DMS79 treated with DMSO at 0.1 percent for 48 hours (cell line): ENCODE measurements at regions not wholly inside any gene's neighbourhood (a gene's known extent, or its start where the extent isn't known, plus 50 kb on each side); places are given as distances from the start of the nearest gene placed in this dataset.
"Not testable (repeated sequence)": the region's sequence is repeated elsewhere in the genome, so short reads cannot be mapped to it uniquely, and the experiment has no call there.

Experiments
- DNase-seq: peaks from one replicate; lab custom pipeline; 2025; lab: John Stamatoyannopoulos, UW

DNA sequence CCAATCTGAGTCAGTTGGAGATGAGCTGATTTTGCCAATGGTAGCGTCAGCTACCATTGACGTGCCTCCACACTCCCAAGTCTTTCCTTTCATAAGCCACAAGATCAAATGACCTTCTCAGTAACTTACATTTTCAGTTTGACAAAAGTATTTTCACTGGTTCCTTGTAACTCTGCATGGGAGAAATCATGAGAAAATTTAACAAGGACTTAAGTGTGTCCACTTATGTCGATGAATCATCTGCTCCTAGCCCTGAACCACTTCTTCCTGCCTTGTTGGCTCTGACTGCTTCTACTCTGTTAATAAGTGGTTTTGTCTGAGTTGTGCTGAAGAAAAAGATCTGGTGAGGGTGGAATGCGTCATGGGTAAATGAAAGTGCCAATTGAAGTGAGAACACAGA is 101.2 kb downstream of the NFKBIZ start:
- peak; percentile 99 for DNase-seq

DNA sequence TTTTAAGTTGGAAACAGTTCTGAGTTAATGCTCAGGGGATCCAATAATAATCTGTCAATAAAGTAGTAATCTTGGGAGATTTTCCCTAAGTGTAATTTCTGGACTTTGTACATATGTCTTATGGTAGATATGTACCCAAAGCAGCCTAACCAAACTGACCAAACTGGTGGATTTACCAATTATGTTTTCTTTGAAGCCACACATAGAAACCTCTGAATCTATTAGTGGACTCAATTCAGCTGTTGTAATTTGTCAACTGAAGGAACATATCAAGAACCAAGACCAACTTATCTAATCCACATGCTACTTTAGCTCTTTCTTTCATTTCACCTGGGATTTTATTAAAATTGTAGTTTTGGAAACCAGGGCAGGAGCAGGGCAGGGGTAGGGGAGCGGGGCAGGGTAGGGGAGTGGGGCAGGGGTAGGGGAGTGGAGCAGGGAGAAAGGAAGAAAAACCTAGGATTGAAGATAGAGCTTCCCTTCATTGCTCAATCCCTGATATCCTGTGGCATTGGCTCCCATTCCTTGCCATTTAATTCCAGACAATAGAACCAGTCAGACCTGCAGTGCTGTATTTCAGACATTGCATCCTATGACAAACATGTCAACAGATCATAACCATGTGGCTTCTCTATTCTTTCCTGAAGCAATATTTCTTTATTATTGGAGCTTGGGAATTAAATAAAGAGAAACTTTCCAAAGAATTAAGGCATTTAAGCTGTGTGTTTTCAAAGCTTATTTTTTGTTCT is 101.8 kb downstream of the NFKBIZ start:
- DNase-seq, result peak; percentile 57

DNA sequence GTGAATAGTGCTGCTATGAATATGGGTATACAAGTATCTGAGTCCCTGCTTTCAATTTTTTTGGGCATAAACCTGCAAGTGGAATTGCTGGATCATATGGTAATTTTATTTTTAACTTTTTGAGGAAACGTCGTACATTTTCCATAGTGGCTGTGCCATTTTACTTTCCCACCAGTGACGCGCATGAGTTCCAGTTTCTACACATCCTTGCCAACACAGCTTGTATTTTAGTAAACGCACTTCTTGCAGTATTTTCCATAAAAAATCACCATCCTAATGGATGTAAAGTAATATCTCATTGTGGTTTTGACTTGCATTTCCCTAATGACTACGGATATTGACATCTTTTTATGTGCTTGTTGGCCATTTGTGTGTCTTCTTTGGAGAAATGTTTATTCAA is 105.0 kb downstream of the NFKBIZ start:
- DNase-seq, result no peak

DNA sequence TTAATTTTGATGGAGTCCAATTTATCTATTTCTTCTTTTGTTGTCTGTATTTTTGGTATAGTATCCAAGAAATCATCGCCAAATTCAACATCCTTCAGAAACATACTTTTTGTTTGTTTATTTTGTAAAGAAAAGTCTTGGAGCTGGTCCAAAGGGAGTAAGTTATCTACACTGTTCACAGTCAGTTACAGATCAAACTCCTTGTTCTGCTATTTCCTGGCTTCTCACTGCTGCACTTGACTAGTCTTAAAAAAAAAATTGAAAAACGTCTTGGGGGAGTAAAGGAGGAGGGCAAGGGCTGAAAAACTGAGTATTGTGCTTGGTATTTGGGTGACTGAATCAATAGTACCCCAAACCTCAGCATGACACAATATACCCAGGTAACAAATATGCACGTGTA is 105.6 kb downstream of the NFKBIZ start:
- DNase-seq, result peak; percentile 87

DNA sequence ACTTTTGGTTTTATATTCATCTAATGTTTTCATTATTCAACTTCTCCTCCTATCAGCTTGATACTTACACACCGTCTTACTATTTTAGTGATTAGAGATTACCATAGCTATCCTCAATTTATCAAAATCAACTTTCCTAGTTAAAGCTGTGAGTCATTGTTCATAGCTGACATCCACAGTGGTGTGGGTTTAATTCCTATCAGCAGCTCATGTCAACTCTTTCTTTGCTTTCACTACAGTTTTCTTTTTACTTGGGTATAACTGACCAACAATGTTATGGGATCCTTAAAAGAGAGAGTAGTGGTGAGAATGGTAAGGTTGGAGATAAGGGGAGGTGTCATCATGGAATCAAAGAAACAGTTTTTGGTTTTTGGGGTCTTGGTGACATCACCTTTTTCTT is 112.7 kb downstream of the NFKBIZ start:
- no peak for DNase-seq

DNA sequence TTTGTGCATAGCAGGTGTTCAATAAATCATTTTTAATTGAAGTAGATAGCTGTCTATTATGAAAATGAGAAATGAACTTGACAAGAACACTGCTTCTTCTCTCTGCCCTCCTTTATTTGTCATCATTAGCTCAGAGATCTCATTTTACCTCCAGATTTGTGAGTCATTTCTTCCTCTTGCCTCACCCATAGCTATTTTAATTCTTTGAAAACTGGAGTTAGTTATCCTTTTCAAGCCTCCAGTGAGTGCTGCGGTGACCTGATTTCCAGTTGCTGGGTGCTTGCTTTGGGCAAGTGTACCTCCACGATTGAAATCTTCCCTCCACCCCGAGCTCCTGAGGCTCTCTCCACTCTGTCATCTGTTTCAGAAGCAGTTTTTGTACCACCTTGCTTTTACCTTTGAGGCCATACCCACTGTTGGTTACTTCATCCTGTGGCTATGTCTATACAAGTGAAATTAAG is 114.6 kb downstream of the NFKBIZ start:
- no peak for DNase-seq

DNA sequence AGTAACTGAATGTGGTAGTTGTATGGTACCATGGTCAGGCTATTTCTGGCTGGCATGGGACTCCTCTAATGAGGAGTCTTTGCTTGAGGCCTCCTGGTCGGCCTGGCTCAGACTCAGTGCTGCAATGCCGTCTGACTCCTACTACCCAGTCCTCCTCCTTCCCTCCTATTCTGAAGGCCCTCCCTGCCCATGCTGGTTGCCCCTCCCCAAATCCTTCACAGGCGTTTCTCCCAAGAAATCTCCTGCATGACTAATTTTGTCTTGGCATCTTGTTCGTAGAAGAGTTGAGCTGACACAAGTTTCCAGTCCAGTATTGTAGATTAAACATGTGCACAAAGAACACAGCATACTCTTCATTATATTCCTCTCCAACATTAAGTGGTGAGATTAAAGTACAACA is 115.5 kb downstream of the NFKBIZ start:
- peak; percentile 20 for DNase-seq

DNA sequence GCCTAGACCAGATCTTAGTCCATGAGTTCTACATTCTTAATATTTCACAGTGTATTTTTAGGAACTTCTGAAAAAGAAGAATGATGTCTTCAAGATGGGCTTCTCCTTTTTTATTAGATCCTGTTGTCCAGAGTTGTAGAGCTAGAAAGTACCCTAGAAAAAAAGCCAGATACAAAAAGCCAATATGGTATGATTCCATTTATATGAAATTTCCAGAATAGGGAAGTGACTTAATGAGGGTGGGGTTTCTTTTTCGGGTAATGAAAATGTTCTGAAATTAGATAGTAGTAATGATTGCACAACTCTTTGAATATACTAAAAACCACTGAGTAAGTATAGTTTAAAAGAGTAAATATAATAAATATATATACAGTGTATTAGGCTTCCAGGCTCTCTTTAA is 116.9 kb downstream of the NFKBIZ start:
- DNase-seq, result no peak

DNA sequence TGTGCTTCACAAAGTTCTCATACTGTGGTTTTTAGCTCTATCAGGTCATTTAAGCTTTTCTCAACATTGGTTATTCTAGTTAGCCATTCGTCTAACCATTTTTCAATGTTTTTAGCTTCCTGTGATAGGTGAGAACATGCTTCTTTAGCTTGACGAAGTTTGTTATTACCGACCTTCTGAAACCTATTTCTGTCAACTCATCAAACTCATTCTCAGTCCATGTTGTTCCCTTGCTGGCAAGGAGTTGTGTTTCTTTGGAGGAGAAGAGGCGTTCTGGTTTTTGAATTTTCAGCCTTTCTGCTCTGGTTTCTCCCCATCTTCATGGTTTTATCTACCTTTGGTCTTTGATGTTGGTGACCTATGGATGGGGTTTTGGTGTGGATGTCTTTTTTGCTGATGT is 120.9 kb downstream of the NFKBIZ start:
- DNase-seq, result no peak

DNA sequence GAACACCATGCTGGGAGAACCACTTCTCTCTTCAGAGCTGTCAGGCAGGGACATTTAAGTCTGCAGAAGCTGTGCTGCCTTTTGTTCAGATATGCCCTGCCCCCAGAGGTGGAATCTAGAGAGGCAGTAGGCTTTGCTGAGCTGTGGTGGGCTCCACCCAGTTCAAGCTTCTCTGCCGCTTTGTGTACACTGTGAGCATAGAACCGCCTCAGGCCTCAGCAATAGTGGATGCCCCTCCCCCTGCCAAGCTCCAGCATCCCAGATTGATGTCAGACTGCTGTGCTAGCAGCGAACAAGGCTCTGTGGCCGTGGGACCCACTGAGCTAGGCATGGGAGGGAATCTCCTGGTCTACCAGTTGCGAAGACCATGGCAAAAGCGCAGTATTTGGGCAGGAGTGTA is 121.6 kb downstream of the NFKBIZ start:
- no peak for DNase-seq

DNA sequence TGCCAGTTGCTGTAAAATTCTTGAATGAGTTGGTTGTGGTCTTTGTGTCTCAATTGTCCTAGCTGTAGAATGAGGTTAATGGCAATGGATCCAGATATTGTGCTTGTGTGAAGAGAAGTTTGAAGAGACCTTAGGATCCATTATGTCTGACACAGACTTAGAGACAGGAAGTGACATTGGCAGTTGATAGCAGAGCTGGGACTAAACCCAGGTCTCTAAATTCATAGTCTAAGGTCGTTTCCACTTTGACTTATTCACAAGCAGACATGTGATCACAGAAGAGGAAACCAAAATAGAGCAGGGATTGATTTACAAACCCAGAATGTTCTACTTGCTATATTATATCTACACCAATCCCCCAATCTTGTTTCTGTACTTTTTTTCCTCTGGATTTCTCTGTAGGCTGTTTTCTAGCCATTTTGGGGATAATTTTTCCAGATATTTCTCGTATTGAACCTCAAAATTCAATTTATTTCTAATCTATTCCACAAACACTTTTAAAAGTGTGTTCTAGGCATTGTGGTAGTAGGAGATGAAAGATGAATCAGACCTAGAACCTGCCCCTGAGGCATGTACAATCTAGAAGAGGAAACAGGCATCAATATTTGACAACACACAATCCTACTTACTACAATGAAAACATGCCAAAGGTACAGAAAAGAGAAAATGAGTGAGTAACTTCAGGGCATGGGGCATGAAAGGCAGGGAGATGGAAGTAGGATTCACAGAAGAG is 123.3 kb downstream of the NFKBIZ start:
- DNase-seq, result no peak

DNA sequence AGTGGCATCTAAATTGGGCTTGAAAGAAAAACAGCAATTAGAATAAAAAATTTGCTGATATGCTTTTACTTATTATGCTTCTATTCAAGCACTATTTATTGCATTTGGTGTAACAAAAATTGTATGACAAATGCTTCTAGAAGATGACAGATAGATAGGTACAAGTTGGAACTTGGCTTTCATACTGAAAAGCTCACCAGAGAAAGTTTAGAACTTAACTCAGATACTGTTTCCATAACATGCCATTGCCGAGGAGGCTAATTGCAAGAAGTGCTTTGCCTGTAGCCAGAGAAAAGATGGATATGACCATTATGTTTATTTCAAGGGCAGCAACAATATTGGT is 123.8 kb downstream of the NFKBIZ start:
- no peak for DNase-seq

DNA sequence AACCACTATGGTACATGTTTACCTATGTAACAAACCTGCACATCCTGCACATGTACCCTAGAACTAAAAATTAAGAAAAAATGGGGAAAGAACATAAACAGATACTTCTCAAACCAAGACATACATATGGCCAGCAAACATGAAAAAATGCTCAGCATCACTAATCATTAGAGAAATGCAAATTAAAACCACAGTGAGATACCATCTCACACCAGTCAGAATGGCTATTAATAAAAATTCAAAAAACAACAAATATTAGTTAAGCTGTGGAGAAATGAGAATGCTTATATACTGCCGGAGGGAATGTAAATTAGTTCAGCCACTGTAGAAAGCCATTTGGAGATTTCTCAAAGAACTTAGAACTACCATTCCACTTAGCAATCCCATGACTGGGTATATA is 126.1 kb downstream of the NFKBIZ start:
- not testable (repeated sequence) for DNase-seq

DNA sequence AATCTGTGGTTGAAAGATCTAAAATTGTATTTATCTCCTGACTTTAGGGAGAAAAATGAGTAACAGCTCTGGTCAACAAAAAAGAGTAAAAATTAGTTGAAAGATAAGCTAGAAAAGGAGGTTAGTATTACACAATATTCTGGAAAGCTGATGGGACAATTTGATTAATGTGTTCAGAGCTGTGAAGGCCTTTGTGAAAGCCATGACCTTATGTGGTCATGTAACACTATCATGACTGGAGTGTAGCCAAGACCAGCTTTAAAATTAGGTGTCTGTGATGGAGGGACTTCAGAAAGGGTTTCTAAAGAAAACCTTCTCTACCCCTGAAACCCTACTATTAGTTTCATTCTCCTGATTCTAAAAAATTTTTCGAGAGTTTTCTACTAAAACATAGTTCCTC is 127.2 kb downstream of the NFKBIZ start:
- no peak for DNase-seq

DNA sequence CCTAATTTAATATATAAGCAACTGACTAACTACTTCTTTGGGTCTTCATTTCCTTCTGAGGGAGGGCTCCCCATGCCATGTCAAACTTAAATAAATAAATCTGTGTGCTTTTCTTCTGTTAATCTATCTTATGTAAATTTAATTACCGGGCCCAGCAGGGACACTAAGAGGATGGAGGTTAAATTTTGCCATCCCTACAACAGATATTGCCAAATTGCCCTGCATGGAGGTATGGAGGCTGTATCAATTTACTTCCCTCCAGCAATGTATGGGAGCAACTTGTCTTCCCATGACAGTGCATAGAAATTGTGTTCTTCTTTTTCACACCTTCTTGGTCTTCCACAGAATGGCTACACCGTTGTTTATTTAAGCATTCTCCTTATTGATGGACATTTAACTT is 129.0 kb downstream of the NFKBIZ start:
- no peak for DNase-seq

DNA sequence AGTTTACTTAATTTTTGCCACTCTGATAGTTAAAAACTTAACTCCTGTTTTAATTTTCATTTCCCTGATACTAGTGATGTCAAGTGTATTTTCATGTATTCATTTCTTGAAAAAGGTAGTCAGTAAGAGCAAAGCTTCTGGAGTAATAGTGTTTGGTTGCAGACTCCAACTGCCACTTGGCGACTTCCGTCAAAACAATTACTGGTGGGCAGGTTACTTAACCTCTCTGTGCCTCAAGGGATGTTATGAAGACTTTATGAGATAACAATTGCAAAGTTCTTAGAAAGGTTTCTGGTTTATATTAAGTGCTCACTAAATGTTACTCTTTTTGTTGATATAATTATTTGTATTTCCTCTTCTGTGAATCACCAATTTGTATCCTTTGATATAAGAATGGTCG is 129.7 kb downstream of the NFKBIZ start:
- no peak for DNase-seq

DNA sequence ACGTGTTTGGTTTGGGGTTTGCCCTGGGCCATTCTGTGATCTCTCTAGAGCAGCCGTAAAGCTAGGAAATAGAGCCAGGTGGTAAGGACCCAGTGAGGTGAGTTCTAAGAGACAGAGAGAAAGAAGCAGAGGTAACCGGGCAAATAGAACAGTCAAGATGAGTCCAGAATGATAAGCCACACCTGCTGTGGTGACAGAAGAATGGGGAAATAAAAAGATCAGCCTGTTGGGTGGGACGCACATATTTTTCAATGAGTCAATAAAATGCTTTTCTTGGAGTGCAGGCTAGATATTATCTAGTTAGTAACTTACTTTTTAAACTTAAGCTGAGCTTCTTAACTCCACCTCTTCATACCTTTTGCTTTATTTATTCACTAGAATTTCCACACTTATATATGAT is 135.0 kb downstream of the NFKBIZ start:
- no peak for DNase-seq

DNA sequence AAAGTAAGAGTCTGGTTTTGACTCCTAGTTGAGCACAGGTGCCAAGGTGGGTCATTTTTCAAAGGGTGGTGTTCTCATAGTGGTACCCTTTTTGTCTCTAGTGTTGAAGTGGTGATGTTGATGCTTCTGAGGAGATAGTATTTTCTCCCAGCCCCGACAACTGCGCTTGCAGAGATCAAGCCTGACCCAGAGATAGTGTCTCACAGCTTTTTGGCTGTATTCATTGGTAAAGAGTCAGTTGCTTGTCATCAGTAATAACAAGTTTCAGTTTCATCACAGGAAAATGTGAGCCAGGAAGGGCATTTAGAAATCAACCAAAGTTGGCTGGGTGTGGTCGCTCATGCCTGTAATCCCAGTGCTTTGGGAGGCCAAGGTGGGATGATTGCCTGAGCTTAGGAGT is 139.3 kb downstream of the NFKBIZ start:
- DNase-seq, result no peak

DNA sequence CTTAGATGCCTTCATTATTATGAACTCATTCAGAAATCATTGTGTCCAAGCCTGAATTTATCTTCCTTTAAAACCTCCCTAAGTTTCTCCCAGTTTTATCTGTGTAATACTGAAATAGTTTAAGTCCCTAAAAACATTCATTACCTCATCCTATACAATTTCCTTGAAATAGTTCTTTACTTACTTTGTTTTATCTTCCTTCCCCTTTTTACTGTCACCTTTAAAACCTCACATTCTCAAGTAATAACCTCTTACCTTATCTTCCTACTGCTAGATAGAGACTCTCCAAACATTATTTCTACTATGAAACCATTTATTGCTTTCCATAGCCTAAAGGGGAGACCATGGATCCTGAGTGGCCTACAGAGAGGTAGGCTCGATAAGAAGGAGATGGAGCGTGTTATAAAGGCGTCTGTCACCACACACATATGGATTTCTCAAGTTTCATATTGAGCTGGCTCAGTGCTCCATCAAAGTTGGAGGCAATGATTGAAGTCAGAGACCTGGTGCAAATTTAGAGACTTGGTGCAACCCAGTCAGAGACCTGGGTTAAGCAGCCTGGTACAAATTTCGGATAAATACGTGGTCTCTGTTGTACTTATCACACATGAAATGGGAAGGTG is 140.4 kb downstream of the NFKBIZ start:
- no peak for DNase-seq

DNA sequence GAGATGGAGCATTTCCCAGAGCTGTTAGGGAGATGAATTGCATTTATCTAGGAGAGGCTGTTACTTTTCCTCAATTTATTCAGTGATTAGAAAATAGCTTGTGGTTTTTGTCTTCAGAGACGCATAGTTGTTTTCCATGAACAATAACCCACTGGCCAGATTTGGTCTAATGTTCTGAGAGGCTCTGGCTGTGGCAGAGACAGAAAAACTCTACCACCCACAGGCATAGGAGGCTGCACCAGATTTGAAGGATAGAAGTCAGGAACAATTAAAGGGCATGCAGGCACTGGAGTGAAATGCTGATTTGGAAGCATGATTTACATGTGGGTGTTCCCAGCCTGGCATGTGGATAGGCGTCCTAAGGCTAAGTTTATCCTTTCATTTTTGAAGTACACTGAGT is 143.5 kb downstream of the NFKBIZ start:
- no peak for DNase-seq

DNA sequence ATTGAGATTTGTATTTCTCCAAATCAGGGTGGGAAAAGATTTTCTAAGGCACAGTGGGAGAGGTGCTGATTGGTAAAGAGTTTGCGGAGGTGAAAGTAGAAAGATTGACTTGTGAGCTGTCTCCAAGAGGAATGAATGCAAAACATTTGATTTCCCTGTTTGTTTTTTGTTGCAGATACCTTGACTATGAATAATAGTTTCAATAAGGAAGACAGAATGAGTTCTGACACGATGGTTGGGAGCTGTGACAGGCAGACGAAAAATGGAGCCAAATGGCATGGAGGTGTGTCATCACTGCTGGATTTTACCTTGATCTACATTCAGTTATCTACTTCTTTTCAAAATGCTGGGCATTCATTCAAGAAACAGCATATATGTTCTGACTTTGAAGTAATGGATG is 145.1 kb downstream of the NFKBIZ start:
- no peak for DNase-seq

DNA sequence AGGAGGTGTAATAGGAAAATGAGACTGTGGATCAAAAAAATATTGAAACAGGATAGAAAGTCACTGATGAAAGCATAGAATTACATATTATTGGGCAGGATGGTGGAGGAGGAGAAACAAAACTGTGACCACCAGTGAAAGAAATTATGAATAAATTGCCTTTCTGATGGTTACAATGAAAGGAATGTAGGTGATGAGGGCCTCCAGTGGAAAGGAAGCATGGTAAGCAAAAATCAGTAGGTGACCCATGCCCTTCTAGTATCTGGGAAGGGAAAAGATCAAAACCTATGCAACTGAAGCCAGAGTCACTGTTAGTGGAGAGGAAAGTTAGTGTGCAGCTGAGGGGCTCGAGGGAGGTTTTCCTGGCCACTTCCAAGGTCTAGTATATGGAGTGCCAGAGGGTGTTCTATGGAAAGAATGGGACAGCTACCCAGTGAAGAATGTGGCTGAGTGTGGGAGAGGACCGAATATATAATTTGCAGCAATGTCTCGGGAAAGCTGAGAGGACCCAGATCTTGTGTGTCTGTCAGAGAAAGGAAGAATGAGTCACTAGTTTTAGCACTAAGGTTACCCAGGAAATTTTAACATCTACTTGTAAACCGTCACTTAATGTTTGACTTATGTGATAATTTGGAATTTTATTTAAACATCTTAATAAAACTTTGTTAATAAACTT is 146.2 kb downstream of the NFKBIZ start:
- DNase-seq, result no peak

DNA sequence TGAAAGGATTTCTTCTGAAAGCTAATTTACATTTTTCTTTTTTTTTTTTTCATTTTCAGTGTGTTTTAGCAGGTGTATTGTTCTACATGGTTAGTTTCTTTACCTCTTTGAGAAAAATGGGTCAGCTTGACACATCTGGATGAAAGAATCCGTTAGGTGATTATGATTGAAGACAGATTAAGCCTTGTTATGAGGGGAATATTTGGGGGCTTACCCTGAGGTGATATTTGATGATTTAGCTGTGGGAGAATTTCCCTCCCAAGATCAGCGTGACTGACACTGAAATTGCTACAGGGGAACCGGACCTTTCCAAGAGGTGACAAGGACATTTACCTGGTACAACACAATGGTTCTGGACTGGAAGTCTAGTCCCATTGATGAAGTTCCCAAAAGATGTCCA is 147.5 kb downstream of the NFKBIZ start:
- DNase-seq, result no peak
